ENCODE measurements at regions not wholly inside any gene's neighbourhood (a gene's known extent, or its start where the extent isn't known, plus 50 kb on each side); places are given as distances from the start of the nearest gene placed in this dataset.

- Histone ChIP-seq H3K27me3 (peaks cover 0 to 4% of the 10 kb centered on the region in 2 donors), H3K27ac (no peak overlapping the region), H3K9me3 (no peaks in the 10 kb centered on the region), H3K4me1 (no peaks in the 10 kb centered on the region), H3K4me3 (no peak overlapping the region), H3K36me3 (no peaks in the 10 kb centered on the region)
- intact Hi-C loops (cut with DNase I; ENCODE audit: low total_unique reads), result loop anchor here (10.0 kb wide), 1 partner anchor 170 kb away; no protein-coding TSS in a partner anchor
- no peak for TF ChIP-seq POLR2AphosphoS5 (IDR thresholded peaks at IDR 0.05)
- no peak for DNase-seq (ENCODE audit: low spot score in 2 of 2)
These were observed 122.8 kb downstream of the TMEM18 start for GRCh38 chr2:554444-554843.

- Histone ChIP-seq H3K27ac (no peak overlapping the region), H3K4me3 (no peak overlapping the region), H3K27me3 (peaks cover 0 to 7% of the 10 kb centered on the region in 2 donors), H3K9me3 (no peaks in the 10 kb centered on the region), H3K4me1 (no peaks in the 10 kb centered on the region), H3K36me3 (no peaks in the 10 kb centered on the region)
- no peak for DNase-seq (ENCODE audit: low spot score in 2 of 2)
- intact Hi-C loops (cut with DNase I; ENCODE audit: low total_unique reads), result loop anchor here (10.0 kb wide), 1 partner anchor 168 kb away; no protein-coding TSS in a partner anchor
- TF ChIP-seq, protein P1, sequence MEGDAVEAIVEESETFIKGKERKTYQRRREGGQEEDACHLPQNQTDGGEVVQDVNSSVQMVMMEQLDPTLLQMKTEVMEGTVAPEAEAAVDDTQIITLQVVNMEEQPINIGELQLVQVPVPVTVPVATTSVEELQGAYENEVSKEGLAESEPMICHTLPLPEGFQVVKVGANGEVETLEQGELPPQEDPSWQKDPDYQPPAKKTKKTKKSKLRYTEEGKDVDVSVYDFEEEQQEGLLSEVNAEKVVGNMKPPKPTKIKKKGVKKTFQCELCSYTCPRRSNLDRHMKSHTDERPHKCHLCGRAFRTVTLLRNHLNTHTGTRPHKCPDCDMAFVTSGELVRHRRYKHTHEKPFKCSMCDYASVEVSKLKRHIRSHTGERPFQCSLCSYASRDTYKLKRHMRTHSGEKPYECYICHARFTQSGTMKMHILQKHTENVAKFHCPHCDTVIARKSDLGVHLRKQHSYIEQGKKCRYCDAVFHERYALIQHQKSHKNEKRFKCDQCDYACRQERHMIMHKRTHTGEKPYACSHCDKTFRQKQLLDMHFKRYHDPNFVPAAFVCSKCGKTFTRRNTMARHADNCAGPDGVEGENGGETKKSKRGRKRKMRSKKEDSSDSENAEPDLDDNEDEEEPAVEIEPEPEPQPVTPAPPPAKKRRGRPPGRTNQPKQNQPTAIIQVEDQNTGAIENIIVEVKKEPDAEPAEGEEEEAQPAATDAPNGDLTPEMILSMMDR (IDR thresholded peaks at IDR 0.05), result no peak
- TF ChIP-seq POLR2AphosphoS5 (IDR thresholded peaks at IDR 0.05), result no peak
- TF ChIP-seq POLR2A (IDR thresholded peaks at IDR 0.05), result no peak
These were observed 124.3 kb downstream of the TMEM18 start for GRCh38 chr2:552906-553305.

DNA sequence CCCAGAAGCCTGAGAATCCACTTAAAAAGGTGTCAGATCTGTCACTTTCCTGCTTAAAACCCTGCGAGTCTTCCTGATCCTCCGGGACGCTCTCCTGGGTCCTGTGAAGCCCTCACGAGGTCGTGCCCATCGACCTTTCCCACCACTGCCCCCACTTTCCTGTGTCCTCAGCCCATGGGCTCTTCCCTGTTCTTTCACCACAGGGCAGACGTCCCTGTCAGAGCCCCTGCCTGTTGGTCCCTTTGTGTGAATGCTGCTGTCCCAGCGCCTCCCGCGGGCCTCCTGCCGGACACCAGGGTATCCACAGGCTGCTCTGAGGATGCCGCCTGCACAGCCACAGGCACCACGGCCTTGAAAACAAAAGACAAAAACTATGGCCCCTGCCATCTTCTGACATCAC lies 125.6 kb downstream of the TMEM18 start:
- no peak overlapping the region for H3K4me3 ChIP-seq
- H3K9me3 ChIP-seq, result no peaks in the 10 kb centered on the region
- no peak overlapping the region for H3K27ac ChIP-seq
- no peak for DNase-seq (ENCODE audit: low spot score in 2 of 2)
- intact Hi-C loops (cut with DNase I; ENCODE audit: low total_unique reads), result loop anchor here (10.0 kb wide), 1 partner anchor 167 kb away; no protein-coding TSS in a partner anchor
- H3K4me1 ChIP-seq, result peaks cover 0 to 2% of the 10 kb centered on the region in 2 donors
- TF ChIP-seq, protein P1 (IDR thresholded peaks at IDR 0.05), result no peak
- TF ChIP-seq POLR2AphosphoS5 (IDR thresholded peaks at IDR 0.05) (no peak), POLR2A (IDR thresholded peaks at IDR 0.05) (no peak)
- H3K27me3 ChIP-seq, result peaks cover 0 to 13% of the 10 kb centered on the region in 2 donors
- H3K36me3 ChIP-seq, result no peaks in the 10 kb centered on the region

DNA sequence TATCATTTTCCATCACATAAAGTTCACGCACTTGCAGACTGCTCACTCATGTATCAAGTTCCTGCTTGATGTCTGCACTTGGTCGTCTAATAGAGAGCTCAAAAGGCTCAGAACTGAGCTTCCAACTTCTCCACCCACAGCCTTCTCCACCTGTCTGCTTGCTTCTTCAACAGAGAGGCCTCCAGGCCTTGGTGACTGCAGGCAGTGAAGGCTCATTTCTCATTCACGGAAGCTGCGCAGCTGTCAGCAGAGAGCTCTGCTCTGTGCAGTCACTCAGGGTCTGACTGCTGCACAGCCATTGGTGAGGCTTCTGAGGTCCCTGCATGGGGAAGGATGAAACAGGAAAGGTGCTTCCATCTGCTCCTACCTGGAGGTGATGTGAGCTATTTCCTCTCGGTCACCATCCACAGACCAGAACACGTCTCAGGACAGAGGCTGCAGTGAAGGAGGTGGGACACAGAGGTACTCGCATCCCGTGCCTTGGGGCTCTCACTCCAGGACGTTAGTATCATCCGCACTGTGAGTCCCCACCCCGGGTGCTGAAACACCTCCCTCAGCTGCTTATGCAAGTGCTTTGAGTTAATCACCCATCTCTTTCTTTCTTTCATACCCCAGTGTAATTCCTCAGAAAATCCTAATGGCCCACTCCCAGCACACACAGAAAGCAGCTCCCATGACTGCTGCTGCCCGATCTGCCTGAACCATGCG lies 126.2 kb downstream of the TMEM18 start:
- Histone ChIP-seq H3K36me3 (no peaks in the 10 kb centered on the region), H3K4me1 (peaks cover 0 to 2% of the 10 kb centered on the region in 2 donors), H3K27ac (no peak overlapping the region), H3K9me3 (no peaks in the 10 kb centered on the region), H3K27me3 (peaks cover 0 to 13% of the 10 kb centered on the region in 2 donors), H3K4me3 (no peak overlapping the region)
- no peak for DNase-seq (ENCODE audit: low spot score in 2 of 2)
- no peak for TF ChIP-seq POLR2AphosphoS5 (IDR thresholded peaks at IDR 0.05)
- TF ChIP-seq, protein P1 (IDR thresholded peaks at IDR 0.05), result no peak
- no peak for TF ChIP-seq POLR2A (IDR thresholded peaks at IDR 0.05)
- intact Hi-C loops (cut with DNase I; ENCODE audit: low total_unique reads), result loop anchor here (10.0 kb wide), 1 partner anchor 166 kb away; no protein-coding TSS in a partner anchor

DNA sequence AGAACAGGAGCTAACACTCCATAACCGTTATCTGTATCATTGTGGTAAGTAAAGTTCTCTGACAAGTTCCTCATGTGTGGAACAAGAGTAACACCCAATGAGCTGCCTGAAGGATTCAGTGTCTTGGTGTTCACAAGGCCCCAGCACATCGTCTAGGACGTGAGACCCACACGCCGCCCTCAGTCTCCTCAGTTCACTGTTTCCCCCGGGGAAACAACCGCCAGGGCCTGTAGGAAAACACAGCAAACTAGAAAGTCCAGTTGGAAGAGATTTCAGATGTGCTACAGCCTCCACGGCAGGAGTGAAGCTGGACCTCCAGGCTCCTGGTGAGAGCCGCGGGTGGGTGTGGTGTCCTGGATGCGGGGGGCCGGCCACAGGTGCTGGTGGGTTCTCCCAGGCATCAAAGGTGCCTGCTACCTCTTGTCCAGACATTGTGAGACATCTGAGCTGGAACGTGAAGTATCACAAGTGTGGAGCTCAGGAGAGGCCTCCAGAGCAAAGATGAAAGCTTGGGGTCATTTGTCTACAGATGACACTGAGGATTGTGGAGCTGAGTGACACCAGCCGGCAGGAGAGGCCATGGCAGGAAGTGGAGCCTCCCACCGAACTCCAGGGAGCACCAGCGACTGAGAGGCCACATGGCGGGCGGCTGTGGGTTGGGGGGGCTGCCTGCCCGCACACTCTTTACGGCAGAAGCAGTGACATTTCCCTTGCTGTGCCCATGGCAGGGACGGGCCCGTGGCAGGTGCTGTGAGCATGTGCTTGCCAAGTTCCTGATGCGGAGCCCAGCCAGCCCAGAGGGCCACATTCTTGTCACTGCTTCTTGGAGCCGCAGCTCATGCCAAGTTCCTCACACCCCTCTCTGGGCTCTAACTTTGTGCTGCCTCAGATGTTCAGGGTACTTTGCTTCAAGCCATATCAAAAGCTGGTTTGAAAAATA lies 131.2 kb downstream of the TMEM18 start:
- peak in 1 of 2 donors; percentile 34 for DNase-seq (ENCODE audit: low spot score in 2 of 2)
- peaks cover 0 to 8% of the 10 kb centered on the region in 2 donors for H3K27me3 ChIP-seq
- TF ChIP-seq POLR2A (IDR thresholded peaks at IDR 0.05) (no peak), POLR2AphosphoS5 (IDR thresholded peaks at IDR 0.05) (no peak)
- TF ChIP-seq, protein P1 (IDR thresholded peaks at IDR 0.05), result no peak
- peak overlapping the region; percentile 57 to 61 for H3K27ac ChIP-seq
- no peaks in the 10 kb centered on the region for H3K36me3 ChIP-seq
- H3K9me3 ChIP-seq, result no peaks in the 10 kb centered on the region
- intact Hi-C loops (cut with DNase I; ENCODE audit: low total_unique reads), result no loop called here
- H3K4me3 ChIP-seq, result peak overlapping the region in 1 of 3 donors; percentile 17
- peaks cover 0 to 2% of the 10 kb centered on the region in 2 donors for H3K4me1 ChIP-seq
